ENCODE measurements at regions not wholly inside any gene's neighbourhood (a gene's known extent, or its start where the extent isn't known, plus 50 kb on each side); places are given as distances from the start of the nearest gene placed in this dataset.
"Not testable (repeated sequence)": the region's sequence is repeated elsewhere in the genome, so short reads cannot be mapped to it uniquely, and the experiment has no call there.

- no peak for DNase-seq
- no peak for TF ChIP-seq GATA1 (IDR thresholded peaks at IDR 0.05; ENCODE audit: low read depth, low read length)
- no peak for TF ChIP-seq POLR2A (IDR thresholded peaks at IDR 0.05; ENCODE audit: low read length)
These were observed 389.3 kb upstream of the ATP11B start for GRCh38 chr3:182404031-182404430.

GRCh38 chr3:182405759-182406158 lies 387.5 kb upstream of the ATP11B start:
- no peak for DNase-seq

GRCh38 chr3:182406786-182407185 lies 386.5 kb upstream of the ATP11B start:
- no peak for TF ChIP-seq POLR2A (IDR thresholded peaks at IDR 0.05; ENCODE audit: low read length)
- no peak for TF ChIP-seq GATA1 (IDR thresholded peaks at IDR 0.05; ENCODE audit: low read depth, low read length)

More at GRCh38 chr3:182405759-182406158, 387.5 kb upstream of the ATP11B start:
- TF ChIP-seq POLR2A (IDR thresholded peaks at IDR 0.05; ENCODE audit: low read length) (no peak), GATA1 (IDR thresholded peaks at IDR 0.05; ENCODE audit: low read depth, low read length) (no peak)

GRCh38 chr3:182410051-182410450 lies 383.3 kb upstream of the ATP11B start:
- no peak for DNase-seq
- TF ChIP-seq GATA1 (IDR thresholded peaks at IDR 0.05; ENCODE audit: low read depth, low read length), result no peak
- no peak for TF ChIP-seq POLR2A (IDR thresholded peaks at IDR 0.05; ENCODE audit: low read length)

More at GRCh38 chr3:182406786-182407185, 386.5 kb upstream of the ATP11B start:
- no peak for DNase-seq

- TF ChIP-seq POLR2A (IDR thresholded peaks at IDR 0.05; ENCODE audit: low read length) (no peak), GATA1 (IDR thresholded peaks at IDR 0.05; ENCODE audit: low read depth, low read length) (no peak)
- DNase-seq, result no peak
These were observed 381.2 kb upstream of the ATP11B start for GRCh38 chr3:182412066-182412465.

GRCh38 chr3:182413061-182413460 lies 380.2 kb upstream of the ATP11B start:
- no peak for DNase-seq
- TF ChIP-seq GATA1 (IDR thresholded peaks at IDR 0.05; ENCODE audit: low read depth, low read length), result no peak
- no peak for TF ChIP-seq POLR2A (IDR thresholded peaks at IDR 0.05; ENCODE audit: low read length)

DNA sequence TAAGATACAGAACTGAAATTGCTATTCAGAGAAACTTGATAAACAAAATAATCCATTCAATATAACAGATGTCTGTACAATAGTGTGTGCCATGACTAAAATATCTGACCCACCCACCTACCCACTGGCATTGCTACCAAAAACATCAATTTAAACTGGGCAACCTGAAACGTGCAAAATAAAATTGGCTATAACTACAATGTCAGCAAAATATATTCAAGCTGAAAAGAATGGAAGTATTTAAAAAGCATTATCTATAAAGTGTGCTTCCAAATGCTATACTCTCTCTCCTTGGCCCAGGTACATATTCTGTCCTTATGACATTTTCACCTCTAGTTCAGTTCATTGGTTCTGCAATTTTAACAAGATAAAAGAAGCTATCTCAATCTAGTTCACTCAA lies 379.6 kb upstream of the ATP11B start:
- DNase-seq, result no peak
- TF ChIP-seq POLR2A (IDR thresholded peaks at IDR 0.05; ENCODE audit: low read length) (no peak), GATA1 (IDR thresholded peaks at IDR 0.05; ENCODE audit: low read depth, low read length) (no peak)

- TF ChIP-seq GATA1 (IDR thresholded peaks at IDR 0.05; ENCODE audit: low read depth, low read length) (no peak), POLR2A (IDR thresholded peaks at IDR 0.05; ENCODE audit: low read length) (no peak)
These were observed 378.7 kb upstream of the ATP11B start for GRCh38 chr3:182414586-182414985.

GRCh38 chr3:182420741-182421140 lies 372.6 kb upstream of the ATP11B start:
- DNase-seq, result no peak
- TF ChIP-seq GATA1 (IDR thresholded peaks at IDR 0.05; ENCODE audit: low read depth, low read length) (no peak), POLR2A (IDR thresholded peaks at IDR 0.05; ENCODE audit: low read length) (no peak)

More at GRCh38 chr3:182414586-182414985, 378.7 kb upstream of the ATP11B start:
- DNase-seq, result no peak

GRCh38 chr3:182424006-182424405 lies 369.3 kb upstream of the ATP11B start:
- DNase-seq, result no peak
- TF ChIP-seq POLR2A (IDR thresholded peaks at IDR 0.05; ENCODE audit: low read length) (no peak), GATA1 (IDR thresholded peaks at IDR 0.05; ENCODE audit: low read depth, low read length) (no peak)

GRCh38 chr3:182425926-182426718 lies 367.2 kb upstream of the ATP11B start:
- not testable (repeated sequence) for DNase-seq

DNA sequence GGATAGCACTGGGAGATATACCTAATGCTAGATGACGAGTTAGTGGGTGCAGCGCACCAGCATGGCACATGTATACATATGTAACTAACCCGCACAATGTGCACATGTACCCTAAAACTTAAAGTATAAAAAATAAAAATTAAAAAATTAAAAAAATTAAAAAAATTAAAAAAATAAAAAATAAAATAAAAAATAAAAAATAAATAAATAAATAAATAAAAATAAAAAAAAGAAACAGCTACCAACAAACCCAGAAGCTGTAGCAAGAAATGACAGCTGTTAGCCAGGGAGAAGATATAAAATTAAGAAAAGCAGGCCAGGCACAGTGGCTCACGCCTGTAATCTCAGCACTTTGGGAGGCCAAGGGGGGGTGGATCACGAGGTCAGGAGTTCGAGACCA lies 361.3 kb upstream of the ATP11B start:
- not testable (repeated sequence) for DNase-seq

DNA sequence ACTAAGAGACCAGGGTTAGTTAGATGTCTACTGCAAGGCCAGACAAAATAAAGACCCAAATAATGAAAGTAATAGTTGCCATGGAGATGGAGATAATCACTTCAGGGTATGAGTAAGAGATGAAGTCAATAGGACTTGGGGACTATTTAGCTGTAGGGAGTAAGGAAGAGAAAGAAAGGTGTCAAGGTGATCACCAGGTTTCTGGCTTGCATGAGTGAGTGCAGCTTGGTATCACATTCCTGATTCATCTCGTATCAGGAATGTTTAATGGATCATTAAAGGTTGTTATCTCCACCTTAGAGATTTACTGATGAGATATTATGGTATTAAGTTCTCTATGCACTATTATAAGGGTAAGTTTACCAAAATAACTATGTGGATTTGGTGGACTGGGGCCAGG lies 357.4 kb upstream of the ATP11B start:
- TF ChIP-seq GATA1 (IDR thresholded peaks at IDR 0.05; ENCODE audit: low read depth, low read length) (no peak), POLR2A (IDR thresholded peaks at IDR 0.05; ENCODE audit: low read length) (no peak)
- DNase-seq, result no peak

DNA sequence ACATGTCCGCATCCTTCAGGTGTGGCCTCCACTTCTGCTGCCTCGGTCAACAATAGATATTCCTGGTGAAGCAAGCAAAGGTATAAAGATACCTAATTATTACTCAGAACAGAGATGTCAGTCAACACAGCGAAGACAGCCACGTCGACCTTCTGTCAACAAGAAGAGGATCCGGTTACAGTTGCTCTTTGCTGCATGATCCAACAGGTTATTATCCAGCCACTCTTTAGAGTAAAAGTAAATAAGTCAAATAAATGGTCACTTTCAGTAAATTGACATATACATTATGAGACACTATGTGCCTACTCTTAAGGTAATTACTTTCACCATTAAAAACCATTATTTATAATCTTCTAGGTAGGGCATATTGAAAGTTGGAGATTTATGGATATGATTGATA lies 356.8 kb upstream of the ATP11B start:
- no peak for DNase-seq
- TF ChIP-seq GATA1 (IDR thresholded peaks at IDR 0.05; ENCODE audit: low read depth, low read length), result no peak
- TF ChIP-seq POLR2A (IDR thresholded peaks at IDR 0.05; ENCODE audit: low read length), result no peak

DNA sequence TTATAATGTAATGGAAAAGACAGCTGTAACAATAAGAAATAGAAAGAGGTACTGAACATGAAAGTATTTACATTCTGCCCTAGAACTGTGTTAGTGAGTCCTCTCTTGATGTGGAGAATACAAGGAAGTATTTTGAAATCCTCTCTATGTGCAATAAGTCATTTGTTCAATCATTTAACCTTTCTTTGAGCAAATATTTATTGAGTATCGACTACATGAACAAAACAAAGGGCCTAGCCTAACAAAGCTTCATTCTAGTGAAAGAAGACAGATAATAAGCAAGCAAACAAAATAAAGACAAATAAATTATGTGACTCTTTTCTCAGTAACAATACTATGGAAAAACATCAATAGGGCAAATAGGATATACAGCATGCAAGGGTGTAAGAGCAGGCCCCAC lies 354.9 kb upstream of the ATP11B start:
- DNase-seq, result no peak
- TF ChIP-seq GATA1 (IDR thresholded peaks at IDR 0.05; ENCODE audit: low read depth, low read length) (no peak), POLR2A (IDR thresholded peaks at IDR 0.05; ENCODE audit: low read length) (no peak)
